Fibroblast of lung (primary cell): ENCODE measurements at regions not wholly inside any gene's neighbourhood (a gene's known extent, or its start where the extent isn't known, plus 50 kb on each side); places are given as distances from the start of the nearest gene placed in this dataset.

Experiments used
- DNase-seq, 2 donors: peaks; one replicate each; pipeline versions ENCODE4 v3.0.0 to v3.0.0-alpha.2; 2010; ENCODE audit warnings: low read depth in 2 of 2
- H2AFZ ChIP-seq: 2 replicates; pipeline ENCODE4 v1.5.1; 2012; ENCODE audit warnings: low read length, control low read depth, inconsistent platforms
- H3K27ac ChIP-seq: 2 replicates; pipeline ENCODE4 v1.5.1; 2011; ENCODE audit warnings: low read length, control low read depth; ENCODE audit not compliant: insufficient read depth
- H3K27me3 ChIP-seq: 2 replicates; pipeline ENCODE4 v1.5.1; 2011; ENCODE audit warnings: mild to moderate bottlenecking, low read length; ENCODE audit not compliant: control insufficient read depth, insufficient read depth
- H3K36me3 ChIP-seq: 2 replicates; pipeline ENCODE4 v1.5.1; 2011; ENCODE audit warnings: low read length; ENCODE audit not compliant: control insufficient read depth, insufficient read depth
- H3K4me1 ChIP-seq: 2 replicates; pipeline ENCODE4 v1.5.1; 2011; ENCODE audit warnings: low read length; ENCODE audit not compliant: control insufficient read depth, insufficient read depth; ENCODE audit errors: extremely low read depth
- H3K4me2 ChIP-seq: 2 replicates; pipeline ENCODE4 v1.5.1; 2011; ENCODE audit warnings: low read length, control low read depth; ENCODE audit not compliant: insufficient read depth; ENCODE audit errors: extremely low read depth
- H3K4me3 ChIP-seq, 4 experiments: fragments of 200-600 bp in 1 of 4; sonication (generic) in 1 of 4; replicated peaks in 1 of 4; 2 replicates each; pipeline ENCODE4 v1.5.1; 2011 to 2016; ENCODE audit warnings: low read length in 4 of 4, low read depth in 3 of 4, mild to moderate bottlenecking in 3 of 4, control low read depth in 2 of 4, inconsistent platforms in 1 of 4, mixed read lengths in 1 of 4; ENCODE audit not compliant: insufficient read depth in 1 of 4; ENCODE audit errors: control extremely low read depth in 1 of 4
- H3K79me2 ChIP-seq: 2 replicates; pipeline ENCODE4 v1.5.1; 2012; ENCODE audit warnings: mild to moderate bottlenecking, low read length, inconsistent platforms; ENCODE audit not compliant: control insufficient read depth, insufficient read depth
- H3K9ac ChIP-seq: 2 replicates; pipeline ENCODE4 v1.5.1; 2011; ENCODE audit warnings: mild to moderate bottlenecking, low read length, control low read depth; ENCODE audit not compliant: insufficient read depth
- H3K9me3 ChIP-seq: 2 replicates; pipeline ENCODE4 v1.5.1; 2012; ENCODE audit warnings: low read depth, low read length; ENCODE audit not compliant: control insufficient read depth, insufficient read depth
- H4K20me1 ChIP-seq: 2 replicates; pipeline ENCODE4 v1.5.1; 2011; ENCODE audit warnings: low read length; ENCODE audit not compliant: control insufficient read depth, insufficient read depth; ENCODE audit errors: extremely low read depth
- CTCF ChIP-seq, 2 donors: IDR thresholded peaks in 1 of 2; conservative IDR thresholded peaks in 1 of 2; 1 replicate in 1 of 2; 2 replicates in 1 of 2; pipeline ENCODE4 v1.5.1; 2011 to 2012; ENCODE audit warnings: low read length in 2 of 2, control low read depth in 1 of 2, inconsistent platforms in 1 of 2, low read depth in 1 of 2, mild to moderate bottlenecking in 1 of 2
- EZH2 ChIP-seq: IDR thresholded peaks from 2 replicates; pipeline ENCODE4 v1.5.1; 2012; ENCODE audit warnings: low read length, control low read depth, mild to moderate bottlenecking; ENCODE audit errors: missing control alignments

DNA sequence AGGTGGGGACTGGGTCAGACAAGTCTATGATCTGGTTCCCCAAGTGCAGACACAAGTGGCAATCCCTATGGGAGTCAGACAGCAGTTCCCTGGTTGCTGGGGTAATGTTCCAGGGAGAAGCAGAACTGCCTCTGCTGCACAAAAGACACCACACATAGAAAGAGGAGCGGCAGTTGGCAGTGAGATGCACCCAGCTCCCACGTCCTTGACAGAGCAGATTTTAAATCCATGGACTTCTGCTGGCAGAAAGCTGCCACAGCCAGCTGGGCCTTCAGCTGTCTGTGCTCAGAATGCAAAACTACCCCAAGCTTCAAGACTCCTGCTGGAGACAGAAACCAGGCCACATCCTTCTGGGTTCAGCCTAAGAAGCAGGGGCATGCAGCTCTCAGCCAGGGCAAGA is 147.2 kb downstream of the ETAA1 start:
- Histone ChIP-seq H3K79me2 (no peaks in the 10 kb centered on the region), H3K9ac (no peak overlapping the region), H3K27ac (no peak overlapping the region), H3K4me2 (no peak overlapping the region), H2AFZ (no peak overlapping the region), H3K4me1 (no peaks in the 10 kb centered on the region), H3K36me3 (no peaks in the 10 kb centered on the region), H4K20me1 (no peaks in the 10 kb centered on the region), H3K4me3 (no peak overlapping the region), H3K9me3 (no peaks in the 10 kb centered on the region), H3K27me3 (no peaks in the 10 kb centered on the region)
- no peak for DNase-seq
- no peak for TF ChIP-seq EZH2
- no peak for TF ChIP-seq CTCF (conservative IDR thresholded peaks at IDR 0.05 in 1 of 2, IDR thresholded peaks at IDR 0.05 in 1 of 2; ENCODE audit: low read depth in 1 of 2, low read length in 2 of 2)

DNA sequence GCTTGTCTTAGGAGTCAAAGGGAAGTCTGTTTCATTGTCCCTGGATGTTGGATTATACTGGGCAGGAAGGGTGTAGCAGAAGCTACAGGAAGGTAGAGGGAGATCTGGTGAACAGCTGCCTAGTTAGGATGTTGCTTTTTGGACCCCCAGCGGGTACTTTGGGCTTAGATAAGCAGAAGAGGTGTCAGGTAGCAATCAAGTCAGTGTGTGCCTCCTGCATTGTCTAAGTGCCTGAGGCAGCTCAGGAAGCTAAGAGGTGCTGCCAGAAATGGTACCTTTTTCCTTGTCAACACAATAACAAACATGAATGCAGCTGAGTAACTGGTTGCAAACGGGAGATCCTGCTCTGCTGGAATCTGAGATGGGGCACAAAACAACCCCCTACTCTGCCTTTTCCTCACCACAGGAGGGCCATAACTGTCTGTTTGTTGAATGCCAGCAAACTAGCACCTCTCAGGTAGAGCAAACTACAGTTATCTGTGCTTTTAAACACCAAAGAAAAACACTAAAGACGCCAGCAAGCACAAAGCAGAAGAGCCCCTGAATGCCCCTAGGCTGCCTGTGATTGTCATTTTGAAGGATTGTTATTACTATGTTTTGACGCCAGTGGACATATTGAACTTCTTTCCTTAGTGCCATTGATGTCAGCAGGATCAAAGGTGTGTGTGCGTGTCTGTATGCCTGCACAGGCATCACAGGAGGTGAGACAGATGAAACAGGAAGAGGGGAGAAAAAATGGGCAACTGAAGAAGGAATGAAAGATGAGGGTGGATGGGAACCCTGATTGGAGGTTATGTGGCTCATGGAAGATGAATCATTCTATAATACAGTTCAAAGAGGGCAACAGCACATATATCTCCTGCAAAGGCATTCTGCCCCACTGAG is 151.4 kb downstream of the ETAA1 start:
- H3K4me2 ChIP-seq, result no peak overlapping the region
- no peak overlapping the region for H3K4me3 ChIP-seq
- H3K79me2 ChIP-seq, result no peaks in the 10 kb centered on the region
- no peaks in the 10 kb centered on the region for H3K4me1 ChIP-seq
- no peaks in the 10 kb centered on the region for H3K27me3 ChIP-seq
- no peaks in the 10 kb centered on the region for H3K9me3 ChIP-seq
- H4K20me1 ChIP-seq, result no peaks in the 10 kb centered on the region
- no peak overlapping the region for H3K9ac ChIP-seq
- TF ChIP-seq EZH2, result no peak
- TF ChIP-seq CTCF (conservative IDR thresholded peaks at IDR 0.05 in 1 of 2, IDR thresholded peaks at IDR 0.05 in 1 of 2; ENCODE audit: low read depth in 1 of 2, low read length in 2 of 2), result no peak
- H3K36me3 ChIP-seq, result no peaks in the 10 kb centered on the region
- H3K27ac ChIP-seq, result no peak overlapping the region
- DNase-seq, result no peak
- H2AFZ ChIP-seq, result no peak overlapping the region

- H3K9ac ChIP-seq, result no peak overlapping the region
- H3K9me3 ChIP-seq, result no peaks in the 10 kb centered on the region
- no peak for TF ChIP-seq EZH2
- TF ChIP-seq CTCF (conservative IDR thresholded peaks at IDR 0.05 in 1 of 2, IDR thresholded peaks at IDR 0.05 in 1 of 2; ENCODE audit: low read depth in 1 of 2, low read length in 2 of 2), result no peak
- no peak overlapping the region for H3K27ac ChIP-seq
- DNase-seq, result peak in 1 of 2 donors; percentile 85
- H3K27me3 ChIP-seq, result no peaks in the 10 kb centered on the region
- no peaks in the 10 kb centered on the region for H3K79me2 ChIP-seq
- H3K4me1 ChIP-seq, result peaks cover 7% of the 10 kb centered on the region
- no peak overlapping the region for H2AFZ ChIP-seq
- no peak overlapping the region for H3K4me2 ChIP-seq
- no peaks in the 10 kb centered on the region for H3K36me3 ChIP-seq
- no peaks in the 10 kb centered on the region for H4K20me1 ChIP-seq
- H3K4me3 ChIP-seq, result no peak overlapping the region
Observed at GRCh38 chr2:67559156-67559555, 162.0 kb downstream of the ETAA1 start.
